IPS-15b (cell line): ENCODE measurements at regions not wholly inside any gene's neighbourhood (a gene's known extent, or its start where the extent isn't known, plus 50 kb on each side); places are given as distances from the start of the nearest gene placed in this dataset.

Experiments used
- H3K27me3 ChIP-seq: one replicate; pipeline ENCODE4 v1.6.1; 2013; ENCODE audit warnings: low read length; ENCODE audit not compliant: control insufficient read depth, insufficient read depth
- H3K36me3 ChIP-seq: one replicate; pipeline ENCODE4 v1.6.1; 2013; ENCODE audit warnings: low read length; ENCODE audit not compliant: control insufficient read depth, insufficient read depth
- H3K4me1 ChIP-seq: one replicate; pipeline ENCODE4 v1.6.1; 2013; ENCODE audit warnings: mild to moderate bottlenecking, low read length; ENCODE audit not compliant: control insufficient read depth, insufficient read depth
- H3K4me3 ChIP-seq: one replicate; pipeline ENCODE4 v1.5.1; 2013; ENCODE audit warnings: low read depth, low read length
- H3K9ac ChIP-seq: one replicate; pipeline ENCODE4 v1.6.1; 2013; ENCODE audit warnings: low read depth, mild to moderate bottlenecking, low read length
- H3K9me3 ChIP-seq: one replicate; pipeline ENCODE4 v1.6.1; 2013; ENCODE audit warnings: mild to moderate bottlenecking, low read length; ENCODE audit not compliant: control insufficient read depth, insufficient read depth

DNA sequence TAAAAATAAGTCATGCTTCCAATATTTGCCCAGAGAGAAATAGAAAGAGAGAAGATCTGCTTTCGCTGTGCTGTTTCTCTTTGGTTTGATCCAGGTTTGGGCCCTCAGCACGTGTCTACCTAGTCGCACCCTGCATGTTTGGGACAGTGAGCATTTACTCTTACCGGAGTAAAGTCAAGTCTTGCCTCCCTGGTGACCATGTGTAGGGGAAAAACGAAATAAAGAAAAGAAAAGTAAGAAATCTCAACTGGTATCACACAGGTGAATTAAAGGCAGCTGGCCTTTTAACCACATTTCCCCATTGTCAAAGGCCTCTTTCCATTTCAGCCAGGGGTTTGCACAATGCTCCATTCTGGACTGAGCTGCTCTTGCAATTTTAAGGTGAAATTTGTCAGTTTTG lies 619.4 kb downstream of the VRK1 start:
- H3K27me3 ChIP-seq = peaks cover 12% of the 10 kb centered on the region
- H3K9ac ChIP-seq = no peak overlapping the region
- peaks cover 37% of the 10 kb centered on the region for H3K4me1 ChIP-seq
- no peak overlapping the region for H3K4me3 ChIP-seq
- no peaks in the 10 kb centered on the region for H3K36me3 ChIP-seq
- H3K9me3 ChIP-seq = no peaks in the 10 kb centered on the region

DNA sequence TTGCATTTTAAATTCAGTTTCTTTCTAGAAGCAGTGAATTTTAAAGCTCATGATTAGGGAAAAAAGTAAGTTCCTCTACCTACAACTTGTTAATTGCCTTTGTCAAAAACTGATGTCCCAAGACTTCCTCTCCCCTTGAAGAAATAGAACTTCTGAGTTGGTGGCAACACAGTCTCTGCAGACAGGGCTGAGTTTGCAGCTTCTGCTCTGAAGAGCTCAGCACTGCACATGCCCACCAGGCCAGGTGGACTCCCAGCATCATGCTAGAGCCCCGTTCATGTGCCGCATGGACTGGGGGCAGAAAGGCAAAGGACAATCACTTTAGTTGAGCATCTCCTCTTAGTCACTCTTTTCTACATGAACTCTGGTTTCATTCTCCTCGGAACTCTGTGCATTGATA lies 620.1 kb downstream of the VRK1 start:
- H3K36me3 ChIP-seq = no peaks in the 10 kb centered on the region
- no peaks in the 10 kb centered on the region for H3K9me3 ChIP-seq
- peaks cover 30% of the 10 kb centered on the region for H3K4me1 ChIP-seq

DNA sequence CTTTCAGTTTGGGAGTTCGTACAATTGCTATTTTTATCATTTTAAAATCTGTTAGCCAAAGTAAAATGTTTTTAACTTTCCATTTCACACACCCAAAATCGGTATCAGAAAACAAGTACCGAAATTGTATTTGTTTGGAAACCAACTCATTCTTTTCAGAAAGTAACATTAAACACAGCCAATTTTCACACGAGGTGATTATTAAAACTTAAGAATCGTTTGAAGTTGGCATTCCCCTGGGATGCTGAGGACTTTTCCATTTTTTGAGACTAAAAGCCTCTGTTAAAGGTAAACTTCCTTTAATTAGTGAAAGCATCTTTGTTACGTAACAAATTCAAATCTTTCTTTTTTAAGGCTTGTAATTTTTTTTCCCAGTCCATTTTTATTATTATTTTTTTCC lies 623.0 kb downstream of the VRK1 start:
- H3K4me3 ChIP-seq = no peak overlapping the region
- H3K9ac ChIP-seq = no peak overlapping the region
- H3K9me3 ChIP-seq = no peaks in the 10 kb centered on the region
- H3K36me3 ChIP-seq = no peaks in the 10 kb centered on the region
- H3K27me3 ChIP-seq = peaks cover 2% of the 10 kb centered on the region
- peaks cover 17% of the 10 kb centered on the region for H3K4me1 ChIP-seq

More for the DNA sequence above, 620.1 kb downstream of the VRK1 start:
- H3K27me3 ChIP-seq = peaks cover 5% of the 10 kb centered on the region
- H3K9ac ChIP-seq = no peak overlapping the region
- no peak overlapping the region for H3K4me3 ChIP-seq

DNA sequence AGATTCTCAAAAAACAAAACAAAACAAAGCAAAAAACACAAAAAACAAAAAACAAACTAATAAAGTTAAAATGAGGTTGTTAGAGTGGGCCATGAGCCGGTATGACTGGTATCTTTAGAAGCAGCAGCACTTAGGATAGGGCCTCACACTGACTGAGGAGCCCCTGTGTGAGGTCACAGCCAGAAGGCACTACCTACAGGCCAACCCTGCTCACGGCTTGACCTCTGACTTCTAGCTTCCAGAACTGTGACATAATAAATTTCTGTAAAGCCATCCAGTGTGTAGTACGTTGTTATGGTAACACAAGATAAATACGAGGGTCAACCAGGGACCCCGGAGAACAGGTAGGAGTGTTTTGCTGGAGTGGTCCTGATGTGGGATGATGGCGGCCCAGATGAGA lies 629.6 kb downstream of the VRK1 start:
- Histone ChIP-seq H3K27me3 (no peaks in the 10 kb centered on the region), H3K36me3 (no peaks in the 10 kb centered on the region), H3K4me3 (no peak overlapping the region), H3K9me3 (no peaks in the 10 kb centered on the region), H3K4me1 (no peaks in the 10 kb centered on the region), H3K9ac (no peak overlapping the region)

DNA sequence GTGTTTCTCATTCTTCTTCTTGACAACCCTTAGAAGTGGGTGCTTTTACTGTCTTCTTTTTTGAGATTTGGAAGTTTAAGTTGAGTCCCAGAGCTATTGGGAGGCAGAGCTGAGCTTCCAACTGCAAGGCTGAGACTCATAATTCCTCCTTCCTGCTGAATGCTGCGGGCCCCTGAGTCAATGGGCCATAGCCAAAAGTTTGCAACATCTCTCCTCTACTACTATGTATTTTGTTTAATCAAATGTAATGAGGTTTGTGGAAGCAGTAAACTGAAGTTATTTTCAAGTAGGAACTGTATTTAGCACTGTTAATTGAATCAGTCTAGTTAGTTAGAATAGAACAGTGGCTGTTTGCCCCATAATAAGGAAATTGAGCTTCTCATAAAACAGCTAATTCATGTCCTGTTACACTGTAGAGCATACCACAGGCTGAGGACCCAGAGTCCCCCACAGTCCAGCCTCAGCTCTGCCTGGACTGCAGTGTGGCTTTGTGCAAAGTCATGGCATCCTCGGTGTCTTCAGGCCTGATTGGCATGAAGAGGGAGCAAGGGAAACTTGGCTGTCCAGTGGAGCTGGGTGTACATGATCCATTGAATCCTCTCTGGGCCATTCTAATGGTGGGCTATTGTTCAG lies 631.7 kb downstream of the VRK1 start:
- H3K27me3 ChIP-seq = no peaks in the 10 kb centered on the region
- H3K9me3 ChIP-seq = no peaks in the 10 kb centered on the region
- H3K4me3 ChIP-seq = no peak overlapping the region
- H3K9ac ChIP-seq = no peak overlapping the region
- H3K36me3 ChIP-seq = no peaks in the 10 kb centered on the region
- no peaks in the 10 kb centered on the region for H3K4me1 ChIP-seq

DNA sequence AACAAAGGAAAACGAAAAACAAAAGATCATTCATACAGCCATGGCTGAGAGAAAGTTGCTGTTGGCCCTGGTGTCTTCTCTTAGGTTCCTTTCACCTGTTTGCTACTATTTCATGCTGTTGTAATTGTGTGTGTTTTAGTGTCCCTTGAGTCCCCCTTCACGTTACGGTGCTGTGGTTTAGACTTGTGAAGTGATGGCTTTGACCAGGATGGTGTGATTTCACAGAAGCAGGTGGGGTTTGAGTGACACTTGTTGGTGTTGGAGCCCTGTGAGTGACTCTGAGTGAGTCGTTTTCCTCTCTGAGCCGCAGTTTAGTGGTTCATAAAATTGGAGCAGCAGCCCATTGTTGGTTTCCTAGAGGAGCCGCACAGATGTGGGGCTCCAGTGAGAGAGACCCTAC lies 635.4 kb downstream of the VRK1 start:
- no peaks in the 10 kb centered on the region for H3K9me3 ChIP-seq
- no peak overlapping the region for H3K4me3 ChIP-seq
- H3K36me3 ChIP-seq = no peaks in the 10 kb centered on the region
- no peak overlapping the region for H3K9ac ChIP-seq
- H3K27me3 ChIP-seq = no peaks in the 10 kb centered on the region
- no peaks in the 10 kb centered on the region for H3K4me1 ChIP-seq

DNA sequence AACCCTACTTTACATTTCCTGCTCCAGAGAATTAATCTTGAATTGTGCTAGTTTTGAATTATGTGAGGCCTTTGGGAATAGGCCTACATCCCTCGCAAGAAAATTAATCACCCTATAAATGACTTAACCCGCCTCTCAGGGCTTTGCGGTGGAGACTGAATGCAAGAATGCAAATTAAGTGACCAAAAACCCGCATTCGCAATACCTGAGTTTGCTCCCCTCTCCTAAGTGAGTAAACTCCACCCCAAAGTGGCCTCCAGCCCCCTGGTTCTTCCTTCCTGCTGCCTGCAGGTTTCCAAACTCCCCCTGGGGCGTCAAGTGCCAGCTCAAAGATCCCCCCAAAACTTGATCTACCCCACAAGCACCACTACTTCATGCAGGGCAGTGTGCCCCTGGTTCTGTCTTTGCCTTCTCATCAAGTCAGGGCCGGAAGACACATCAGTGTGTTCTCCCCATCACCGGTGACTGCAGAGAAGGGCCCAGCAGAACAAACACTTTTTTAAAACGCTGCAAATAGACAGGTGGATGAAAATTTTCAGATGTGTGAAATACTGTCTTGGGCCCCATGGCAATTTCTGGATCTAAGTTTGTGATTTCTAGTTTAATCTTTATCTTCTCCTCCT lies 644.7 kb downstream of the VRK1 start:
- Histone ChIP-seq H3K9me3 (no peaks in the 10 kb centered on the region), H3K4me3 (no peak overlapping the region), H3K9ac (no peak overlapping the region), H3K36me3 (no peaks in the 10 kb centered on the region), H3K27me3 (no peaks in the 10 kb centered on the region), H3K4me1 (no peaks in the 10 kb centered on the region)

DNA sequence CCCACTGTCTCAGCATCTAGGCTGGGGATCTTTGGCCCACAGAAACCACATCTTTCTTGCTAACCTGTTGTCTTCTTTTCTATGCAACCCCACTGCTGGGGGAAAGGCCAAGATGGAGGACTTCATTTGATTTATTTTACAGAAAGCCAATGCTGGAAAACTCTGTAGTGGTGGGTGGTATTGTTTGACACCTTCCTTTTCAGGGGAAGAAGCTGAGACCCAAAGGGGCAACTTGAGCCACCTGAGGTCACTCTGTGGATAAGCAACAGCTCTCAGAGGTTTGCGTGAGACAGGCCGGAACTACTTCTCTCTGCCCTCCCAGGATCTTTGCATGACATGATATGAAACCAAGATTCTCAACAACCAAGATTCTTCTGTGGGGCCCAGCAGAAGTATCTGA lies 645.2 kb downstream of the VRK1 start:
- H3K27me3 ChIP-seq = no peaks in the 10 kb centered on the region
- H3K36me3 ChIP-seq = no peaks in the 10 kb centered on the region
- no peak overlapping the region for H3K9ac ChIP-seq
- no peak overlapping the region for H3K4me3 ChIP-seq
- no peaks in the 10 kb centered on the region for H3K4me1 ChIP-seq
- H3K9me3 ChIP-seq = no peaks in the 10 kb centered on the region

DNA sequence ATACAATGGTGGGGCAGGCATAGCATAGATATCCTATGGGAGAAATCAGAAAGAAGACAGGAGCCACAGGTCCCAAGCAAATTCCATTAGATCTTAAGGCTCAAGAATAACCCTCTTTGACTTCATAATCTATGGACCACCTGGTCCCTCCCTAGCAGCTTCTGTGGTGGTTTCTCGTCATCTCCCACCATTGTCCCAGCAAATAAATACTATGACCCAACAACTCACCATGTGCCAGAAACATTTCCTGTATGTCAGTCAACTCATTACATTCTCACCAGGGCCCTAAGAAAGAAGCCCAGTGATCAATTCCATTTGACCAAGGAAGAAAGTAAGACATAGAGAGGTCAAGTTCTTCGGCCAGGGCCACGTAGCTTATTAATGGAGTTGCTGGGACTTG lies 646.2 kb downstream of the VRK1 start:
- Histone ChIP-seq H3K36me3 (no peaks in the 10 kb centered on the region), H3K4me1 (no peaks in the 10 kb centered on the region), H3K9me3 (no peaks in the 10 kb centered on the region), H3K4me3 (no peak overlapping the region), H3K27me3 (no peaks in the 10 kb centered on the region), H3K9ac (no peak overlapping the region)

DNA sequence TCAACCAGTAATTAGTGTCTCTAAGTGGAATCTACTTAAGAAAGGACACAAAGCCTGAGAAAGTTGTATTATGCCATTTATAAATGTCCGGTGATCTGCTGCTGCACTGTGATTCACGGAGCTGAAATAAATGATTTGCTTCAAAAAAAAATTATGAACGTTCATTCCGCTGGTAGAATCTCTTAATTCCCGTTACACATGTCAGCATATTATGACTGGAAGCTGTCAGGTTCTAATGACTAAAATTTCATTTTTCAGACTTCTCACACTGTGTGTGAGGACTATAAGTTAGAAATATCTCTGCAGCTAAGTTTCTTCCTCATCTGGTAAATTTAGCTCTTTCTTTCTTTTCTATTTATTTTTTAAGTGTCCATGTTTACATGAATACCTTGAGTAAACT lies 647.1 kb downstream of the VRK1 start:
- Histone ChIP-seq H3K4me1 (no peaks in the 10 kb centered on the region), H3K36me3 (no peaks in the 10 kb centered on the region), H3K27me3 (no peaks in the 10 kb centered on the region), H3K9me3 (no peaks in the 10 kb centered on the region), H3K4me3 (no peak overlapping the region), H3K9ac (no peak overlapping the region)

DNA sequence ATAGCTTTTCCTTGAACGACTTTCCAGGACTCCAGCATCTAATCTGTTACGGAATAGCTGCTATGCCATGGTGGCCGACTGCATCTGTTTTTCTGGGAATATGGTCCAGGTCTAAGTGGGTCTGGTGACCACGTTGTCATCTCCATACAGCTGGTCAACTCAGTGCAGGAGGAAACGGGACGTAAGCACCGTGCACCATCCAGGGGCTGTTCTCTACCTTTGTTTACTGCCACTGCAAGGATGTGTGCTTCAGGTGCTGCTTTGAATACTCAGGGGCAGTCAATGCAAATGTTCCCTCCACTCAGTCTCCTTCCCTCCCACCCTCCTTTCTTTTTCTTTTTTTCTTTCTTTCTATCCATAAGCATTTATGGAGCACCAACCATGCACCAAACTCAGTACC lies 648.2 kb downstream of the VRK1 start:
- Histone ChIP-seq H3K9ac (no peak overlapping the region), H3K4me1 (no peaks in the 10 kb centered on the region), H3K27me3 (no peaks in the 10 kb centered on the region), H3K9me3 (no peaks in the 10 kb centered on the region), H3K4me3 (no peak overlapping the region), H3K36me3 (no peaks in the 10 kb centered on the region)

DNA sequence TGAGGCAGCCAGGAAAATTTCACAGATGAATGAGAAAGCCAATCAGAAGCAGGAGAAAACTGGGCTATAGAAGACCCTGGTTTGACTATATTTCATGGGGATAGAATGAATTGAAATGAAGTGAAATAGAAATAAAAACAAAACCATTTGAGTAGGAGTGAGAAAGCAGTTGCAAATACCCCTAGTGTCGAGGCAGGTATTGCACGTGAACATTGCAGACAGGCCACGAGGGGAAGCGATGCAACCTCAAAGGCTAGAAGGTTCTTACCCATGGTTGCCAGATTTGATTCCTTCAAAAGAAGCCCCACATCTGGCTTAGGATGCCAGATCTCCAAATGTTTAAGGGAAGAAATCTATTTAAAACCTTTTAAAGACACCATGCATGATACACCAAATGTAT lies 648.9 kb downstream of the VRK1 start:
- Histone ChIP-seq H3K4me3 (no peak overlapping the region), H3K36me3 (no peaks in the 10 kb centered on the region), H3K27me3 (no peaks in the 10 kb centered on the region), H3K4me1 (no peaks in the 10 kb centered on the region), H3K9me3 (no peaks in the 10 kb centered on the region), H3K9ac (no peak overlapping the region)
